Spleen (tissue), 7 donors: ENCODE measurements at regions not wholly inside any gene's neighbourhood (a gene's known extent, or its start where the extent isn't known, plus 50 kb on each side); places are given as distances from the start of the nearest gene placed in this dataset.

Experiments used
- CTCF ChIP-seq, 11 experiments: fragments of 200-600 bp in 7 of 11; fragments of 450-650 bp in 4 of 11; sonication (generic) in 4 of 11; IDR thresholded peaks in 8 of 11; conservative IDR thresholded peaks in 3 of 11; 1 replicate in 7 of 11; 2 replicates in 4 of 11; pipeline versions ENCODE4 v1.4.0 to v1.8.0; 2016 to 2021; ENCODE audit warnings: antibody characterized with exemption in 11 of 11, inconsistent platforms in 4 of 11, mild to moderate bottlenecking in 1 of 11
- POLR2A ChIP-seq, 3 donors: fragments of 450-650 bp; IDR thresholded peaks; one replicate each; pipeline ENCODE4 v1.5.1; 2017; ENCODE audit warnings: antibody characterized with exemption in 3 of 3, mild to moderate bottlenecking in 1 of 3
- POLR2AphosphoS5 ChIP-seq, 3 donors: sonication (generic); formaldehyde crosslinking; IDR thresholded peaks; one replicate each; pipeline ENCODE4 v1.5.1; 2017; ENCODE audit warnings: antibody characterized with exemption in 3 of 3
- donor health status: DM: no; HTN: no; CAD: no; lungs with moderate emphysema.
- donor health status: DM: no; HTN: no; CAD: no.
- donor health status: DM: no; HTN: no; CAD: no.

GRCh38 chr16:88208112-88208511 lies 174.6 kb upstream of the ZNF469 start:
- TF ChIP-seq POLR2AphosphoS5 (IDR thresholded peaks at IDR 0.05) (no peak), CTCF (IDR thresholded peaks at IDR 0.05 in 8 of 11, conservative IDR thresholded peaks at IDR 0.05 in 3 of 11) (no peak), POLR2A (IDR thresholded peaks at IDR 0.05) (no peak)
